COR-L47 (cell line): ENCODE measurements at regions not wholly inside any gene's neighbourhood (a gene's known extent, or its start where the extent isn't known, plus 50 kb on each side); places are given as distances from the start of the nearest gene placed in this dataset.
"Not testable (repeated sequence)": the region's sequence is repeated elsewhere in the genome, so short reads cannot be mapped to it uniquely, and the experiment has no call there.

Source experiments
- DNase-seq: peaks from one replicate; lab custom pipeline; 2025; lab: John Stamatoyannopoulos, UW

DNA sequence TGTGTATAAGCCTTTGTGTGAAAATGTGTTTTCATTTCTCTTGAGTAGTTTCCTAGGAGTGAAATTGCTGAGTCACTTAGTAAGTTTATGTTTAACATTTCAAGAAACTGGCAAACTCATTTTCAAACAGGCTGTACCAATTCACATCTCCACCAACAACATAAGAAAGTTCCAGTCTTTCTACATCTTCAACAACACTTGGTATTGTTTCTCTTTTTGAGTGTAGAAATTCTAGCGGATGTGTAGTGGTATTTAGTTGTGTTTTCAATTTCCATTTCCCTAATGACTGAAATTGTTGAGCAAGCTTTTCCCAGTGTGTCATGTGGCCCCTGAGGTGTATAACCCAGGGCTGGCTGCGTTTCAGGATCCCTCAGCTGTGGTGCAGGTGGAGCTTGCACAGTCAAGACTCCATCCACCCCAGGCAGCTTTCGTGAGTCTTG lies 258.5 kb downstream of the PDCD6IP start:
- no peak for DNase-seq

- DNase-seq: not testable (repeated sequence)
These were observed 262.6 kb downstream of the PDCD6IP start for GRCh38 chr3:34060995-34061394.

GRCh38 chr3:34065901-34066300 lies 267.5 kb downstream of the PDCD6IP start:
- DNase-seq: no peak

DNA sequence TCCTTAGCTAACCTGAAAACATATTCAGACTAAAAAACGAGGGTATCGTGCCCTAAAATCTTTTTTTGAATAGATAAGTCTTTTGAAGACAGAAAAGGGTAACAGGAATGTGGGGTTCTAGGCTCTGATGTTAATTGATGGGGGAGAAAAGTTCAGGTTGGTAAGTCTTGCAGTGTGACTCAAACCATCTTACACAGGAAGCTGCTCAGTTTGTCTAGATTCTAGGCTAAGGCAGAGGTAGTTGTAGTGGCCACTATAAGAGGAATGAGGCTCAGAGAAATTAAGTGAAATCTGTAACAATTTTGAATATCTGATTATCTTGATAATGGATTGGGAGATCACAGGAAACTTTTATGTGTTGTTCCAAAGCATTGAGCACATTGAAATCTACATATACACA lies 267.9 kb downstream of the PDCD6IP start:
- DNase-seq: no peak

DNA sequence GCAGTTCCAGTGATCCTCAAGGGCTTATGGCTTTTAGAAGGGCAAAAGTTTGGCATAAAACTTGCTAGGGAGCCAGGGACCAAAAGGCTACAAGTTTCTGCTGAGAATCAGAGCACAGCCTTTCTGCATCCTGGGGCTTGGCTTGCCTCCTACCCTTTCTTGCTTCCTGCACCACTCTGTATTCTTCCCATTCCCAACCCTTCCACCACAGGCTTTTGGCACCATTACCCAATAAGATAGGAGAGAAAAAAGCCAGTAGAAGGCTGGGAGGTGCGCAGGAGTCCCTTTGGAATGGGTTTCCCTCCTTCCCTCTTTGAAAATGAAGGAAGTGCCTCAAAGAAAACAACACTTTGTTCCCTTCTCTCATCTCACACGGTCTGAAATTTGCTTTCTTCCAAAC lies 268.6 kb downstream of the PDCD6IP start:
- DNase-seq: no peak

GRCh38 chr3:34067536-34068051 lies 269.2 kb downstream of the PDCD6IP start:
- DNase-seq: no peak

DNA sequence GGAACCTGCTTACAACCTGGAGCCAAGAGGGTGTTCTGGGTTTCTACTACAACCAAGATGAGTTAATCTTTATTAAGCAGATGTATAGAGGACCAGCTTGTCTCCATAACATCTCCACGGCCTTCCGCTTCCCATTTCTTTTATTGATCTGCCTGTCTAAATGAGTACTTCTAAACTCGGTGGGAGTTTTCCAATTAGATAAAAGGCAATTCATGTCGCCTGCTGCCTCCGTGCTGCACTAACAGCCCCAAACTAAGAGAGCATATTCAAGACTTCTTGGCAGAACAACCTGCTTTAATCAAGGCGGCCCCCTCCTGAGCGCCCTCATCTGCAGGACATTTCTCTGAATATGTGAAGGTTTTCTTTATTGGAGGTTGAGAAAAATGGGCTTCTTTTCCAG lies 270.1 kb downstream of the PDCD6IP start:
- DNase-seq: no peak

GRCh38 chr3:34070831-34071585 lies 272.6 kb downstream of the PDCD6IP start:
- DNase-seq: no peak

DNA sequence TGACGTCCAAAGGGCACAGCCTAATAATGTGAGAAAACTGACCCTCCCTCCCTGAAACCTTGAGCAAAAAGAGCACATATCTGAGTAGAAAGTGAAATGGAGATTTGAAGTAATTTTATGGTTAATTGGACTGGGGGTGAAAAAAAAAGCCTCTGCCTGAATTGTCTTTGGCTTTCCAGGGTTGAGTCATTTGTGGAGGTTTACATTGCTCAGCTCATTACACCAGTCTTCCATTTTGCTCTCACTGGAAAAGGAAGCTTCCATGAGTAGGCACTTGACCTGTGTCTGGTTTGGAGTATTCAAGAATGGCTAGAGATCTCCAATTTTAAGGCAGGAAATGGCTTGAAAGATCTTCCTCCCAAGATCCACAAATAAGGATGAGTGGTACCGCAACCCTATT lies 273.9 kb downstream of the PDCD6IP start:
- no peak for DNase-seq

DNA sequence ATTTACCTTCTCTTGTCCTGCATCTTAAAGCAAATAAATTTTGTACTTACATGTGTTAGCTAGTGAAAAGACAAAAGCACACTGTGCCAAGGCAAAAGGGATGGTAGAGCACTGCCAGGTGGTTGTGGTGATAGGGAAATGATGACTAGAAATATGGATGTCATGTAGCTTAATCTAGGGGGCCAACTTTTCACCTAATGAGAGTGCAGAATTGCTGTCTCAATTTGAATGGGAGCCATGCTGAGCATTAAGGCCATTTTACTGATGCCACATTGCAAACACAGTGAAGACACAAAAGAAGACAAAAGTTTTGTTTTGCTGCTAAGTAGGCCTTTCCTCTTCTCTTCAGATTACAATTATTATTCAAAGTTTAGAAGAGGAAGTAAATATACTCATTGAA lies 274.7 kb downstream of the PDCD6IP start:
- DNase-seq: no peak

DNA sequence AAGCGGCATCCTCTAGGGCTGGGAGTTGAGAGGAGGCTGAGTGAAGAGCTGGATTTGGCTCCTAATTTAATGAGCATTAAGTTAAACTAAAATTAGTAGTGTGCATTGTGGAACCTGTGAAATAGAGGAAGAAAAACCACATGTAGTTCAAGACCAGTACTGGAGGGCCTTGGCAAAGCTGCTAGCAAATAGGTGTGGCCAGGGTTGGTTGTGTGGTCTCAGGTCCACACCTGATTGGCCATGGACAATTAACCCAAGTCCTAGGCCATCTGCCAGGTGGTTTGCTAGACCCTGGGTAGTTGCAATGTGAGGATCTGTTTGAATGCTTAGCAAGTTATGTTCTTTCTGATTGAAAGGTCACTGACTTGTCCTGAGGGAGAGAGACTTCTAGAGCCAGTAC lies 275.5 kb downstream of the PDCD6IP start:
- DNase-seq: no peak

DNA sequence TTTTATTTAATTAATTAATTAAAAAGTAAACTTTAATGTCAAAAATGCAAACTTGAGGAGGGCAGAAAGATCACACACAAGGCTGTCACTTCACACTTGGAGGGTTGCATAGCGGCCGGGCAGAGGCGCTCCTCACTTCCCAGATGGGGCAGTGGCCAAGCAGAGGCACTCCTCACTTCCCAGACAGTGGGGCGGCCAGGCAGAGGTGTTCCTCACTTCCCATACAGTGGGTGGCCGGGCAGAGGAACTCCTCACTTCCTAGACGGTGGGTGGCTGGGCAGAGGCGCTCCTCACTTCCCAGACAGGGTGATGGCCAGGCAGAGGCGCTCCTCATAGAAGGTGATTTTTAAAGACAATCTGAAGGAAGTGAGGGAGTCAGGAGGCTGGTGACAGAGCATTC lies 277.5 kb downstream of the PDCD6IP start:
- DNase-seq: no peak

DNA sequence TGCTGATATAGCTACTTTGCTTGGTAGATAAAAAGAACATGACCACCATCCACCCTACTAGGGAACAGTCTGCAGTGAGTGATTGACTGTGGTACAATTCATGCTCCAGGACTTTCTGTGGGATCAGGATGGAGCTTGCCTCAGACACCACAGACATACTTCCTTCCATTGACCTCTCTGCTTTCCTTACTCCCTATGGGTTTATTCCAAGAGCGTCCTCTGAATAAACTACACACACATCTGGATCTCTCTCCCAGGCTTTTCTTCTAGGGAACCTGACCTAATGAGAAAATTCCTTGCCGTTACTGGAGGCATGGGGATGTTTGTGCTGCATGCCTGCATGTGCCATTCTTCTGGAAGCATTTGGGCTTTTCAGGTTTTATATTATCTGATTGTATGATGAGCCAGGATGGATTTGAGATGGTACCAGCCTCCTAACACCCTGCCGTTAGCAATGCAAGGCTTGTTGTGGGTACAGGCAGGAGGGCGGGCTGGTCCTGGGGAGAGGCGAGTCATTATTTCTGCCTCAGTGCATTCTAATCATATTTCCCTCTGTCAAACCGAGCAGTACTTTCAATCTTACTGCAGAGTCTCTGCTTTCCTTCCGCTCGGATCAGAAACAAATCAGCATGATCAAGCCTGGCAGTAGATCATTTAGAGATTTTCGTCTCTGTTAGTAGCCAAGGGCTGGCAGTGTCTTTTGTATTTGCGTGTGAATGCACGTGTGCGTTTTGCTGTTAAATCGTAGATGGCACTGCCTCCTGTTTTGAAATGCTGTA lies 279.2 kb downstream of the PDCD6IP start:
- DNase-seq: no peak

DNA sequence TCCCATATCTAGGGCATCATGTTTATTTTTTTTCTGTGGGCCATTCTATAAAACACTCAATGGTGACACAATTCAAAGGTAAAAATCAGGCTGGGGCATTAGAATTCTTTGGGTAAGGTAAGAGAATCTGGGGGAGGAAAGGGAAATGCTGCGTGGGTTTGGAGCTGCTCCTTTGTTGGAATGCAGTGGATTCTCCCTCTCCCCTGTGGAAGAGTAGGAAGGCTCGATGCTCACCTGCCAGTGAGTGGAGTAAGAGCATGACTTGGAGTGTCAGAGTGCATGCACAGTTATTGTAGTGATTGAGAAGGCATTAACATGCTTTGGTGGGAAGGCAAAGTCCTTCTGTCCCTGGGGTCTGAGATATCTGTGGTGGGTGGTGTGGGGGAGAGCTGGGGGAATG lies 280.0 kb downstream of the PDCD6IP start:
- no peak for DNase-seq

- not testable (repeated sequence) for DNase-seq
These were observed 281.4 kb downstream of the PDCD6IP start for GRCh38 chr3:34079849-34080248.

GRCh38 chr3:34090379-34090778 lies 291.9 kb downstream of the PDCD6IP start:
- not testable (repeated sequence) for DNase-seq

- DNase-seq: no peak
These were observed 292.4 kb downstream of the PDCD6IP start for GRCh38 chr3:34090876-34091275.

GRCh38 chr3:34094280-34094679 lies 295.9 kb downstream of the PDCD6IP start:
- not testable (repeated sequence) for DNase-seq

DNA sequence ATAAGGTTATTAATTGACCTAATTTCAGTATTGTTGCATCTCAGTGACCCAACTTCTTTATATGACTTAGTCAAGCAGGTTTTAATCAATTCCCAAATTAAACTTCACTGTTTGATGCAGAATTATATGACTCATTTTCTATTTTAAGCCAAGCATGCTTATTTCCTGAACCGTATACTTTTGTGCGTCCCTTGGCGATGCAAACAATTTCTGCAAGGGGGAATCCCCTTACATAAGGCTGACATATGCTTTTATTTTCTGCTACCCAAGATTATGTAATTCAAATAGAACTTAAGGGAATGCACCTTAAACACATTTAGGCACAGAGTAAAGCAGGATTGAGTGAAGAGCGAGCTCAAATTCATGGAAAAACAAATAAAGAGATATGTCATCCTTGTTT lies 303.9 kb downstream of the PDCD6IP start:
- no peak for DNase-seq

- DNase-seq: no peak
These were observed 307.9 kb downstream of the PDCD6IP start for GRCh38 chr3:34106379-34106778.

GRCh38 chr3:34106879-34107278 lies 308.4 kb downstream of the PDCD6IP start:
- no peak for DNase-seq

DNA sequence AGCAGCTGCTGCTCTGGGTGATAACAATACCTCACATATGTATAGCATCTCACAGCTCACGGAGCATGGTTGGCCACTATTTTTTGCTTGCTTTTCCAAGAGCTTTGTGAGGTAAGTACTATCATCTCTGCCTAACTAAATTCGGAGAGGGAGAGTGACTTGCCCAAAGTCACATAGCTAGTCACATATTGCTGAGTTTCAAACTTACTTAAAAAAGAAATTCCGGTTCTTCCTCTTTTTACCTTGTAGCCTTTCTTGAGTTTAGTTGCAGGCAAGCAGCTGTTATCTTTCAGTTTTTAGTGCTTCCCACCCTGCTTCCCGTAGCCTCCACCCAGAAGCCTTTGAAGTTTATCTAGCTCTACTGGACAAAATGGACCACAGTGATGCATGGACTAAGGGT lies 309.2 kb downstream of the PDCD6IP start:
- no peak for DNase-seq

GRCh38 chr3:34109021-34109420 lies 310.6 kb downstream of the PDCD6IP start:
- no peak for DNase-seq
